Activated T-cell treated with anti-CD3 and anti-CD28 coated beads, Interleukin-2, amount 50 U/mL, for 24 hours (primary cell): ENCODE measurements at regions not wholly inside any gene's neighbourhood (a gene's known extent, or its start where the extent isn't known, plus 50 kb on each side); places are given as distances from the start of the nearest gene placed in this dataset.
"Not testable (repeated sequence)": the region's sequence is repeated elsewhere in the genome, so short reads cannot be mapped to it uniquely, and the experiment has no call there.

ENCODE experiments used
- DNase-seq: peaks from one replicate; pipeline ENCODE4 v3.0.0-alpha.2; 2020
- H3K27ac Mint-ChIP-seq: 2 replicates; pipeline ENCODE4 v1.8.0; 2020; ENCODE audit warnings: mild to moderate bottlenecking, mixed read lengths
- H3K27me3 Mint-ChIP-seq: 2 replicates; pipeline ENCODE4 v1.8.0; 2020; ENCODE audit warnings: mixed read lengths
- H3K36me3 Mint-ChIP-seq: 2 replicates; pipeline ENCODE4 v1.8.0; 2020; ENCODE audit warnings: low read depth, mixed read lengths
- H3K4me1 Mint-ChIP-seq: 2 replicates; pipeline ENCODE4 v1.8.0; 2020; ENCODE audit warnings: low read depth, mixed read lengths
- H3K4me3 Mint-ChIP-seq: 2 replicates; pipeline ENCODE4 v1.8.0; 2020; ENCODE audit warnings: mild to moderate bottlenecking, moderate library complexity, mixed read lengths
- H3K9me3 Mint-ChIP-seq: 2 replicates; pipeline ENCODE4 v1.8.0; 2020; ENCODE audit warnings: mixed read lengths

- DNase-seq, result no peak
- Mint-ChIP-seq H3K27me3 (no peaks in the 10 kb centered on the region), H3K4me1 (no peaks in the 10 kb centered on the region), H3K9me3 (no peaks in the 10 kb centered on the region), H3K36me3 (no peaks in the 10 kb centered on the region), H3K27ac (no peak overlapping the region), H3K4me3 (no peak overlapping the region)
These were observed 351.9 kb upstream of the TNC start for GRCh38 chr9:115469841-115470240.

- H3K36me3 Mint-ChIP-seq, DNase-seq, H3K27me3 Mint-ChIP-seq, H3K9me3 Mint-ChIP-seq, H3K27ac Mint-ChIP-seq, H3K4me3 Mint-ChIP-seq, H3K4me1 Mint-ChIP-seq: not testable (repeated sequence)
These were observed 355.1 kb upstream of the TNC start for GRCh38 chr9:115473032-115473431.

GRCh38 chr9:115481769-115482168, 363.8 kb upstream of the TNC start:
- DNase-seq, result no peak
- Mint-ChIP-seq H3K27ac (no peak overlapping the region), H3K4me1 (no peaks in the 10 kb centered on the region), H3K27me3 (peaks cover 2% of the 10 kb centered on the region), H3K9me3 (no peaks in the 10 kb centered on the region), H3K36me3 (no peaks in the 10 kb centered on the region), H3K4me3 (no peak overlapping the region)

- Mint-ChIP-seq H3K4me1 (no peaks in the 10 kb centered on the region), H3K36me3 (no peaks in the 10 kb centered on the region), H3K9me3 (no peaks in the 10 kb centered on the region), H3K4me3 (no peak overlapping the region), H3K27ac (no peak overlapping the region), H3K27me3 (peaks cover 2% of the 10 kb centered on the region)
- DNase-seq, result no peak
These were observed 364.8 kb upstream of the TNC start for GRCh38 chr9:115482747-115483146.

- Mint-ChIP-seq H3K36me3 (no peaks in the 10 kb centered on the region), H3K27me3 (peaks cover 39% of the 10 kb centered on the region), H3K4me1 (no peaks in the 10 kb centered on the region), H3K4me3 (no peak overlapping the region), H3K9me3 (no peaks in the 10 kb centered on the region), H3K27ac (no peak overlapping the region)
- no peak for DNase-seq
These were observed 374.9 kb upstream of the TNC start for GRCh38 chr9:115492869-115493268.

- Mint-ChIP-seq H3K9me3 (no peaks in the 10 kb centered on the region), H3K36me3 (no peaks in the 10 kb centered on the region), H3K27me3 (peaks cover 38% of the 10 kb centered on the region), H3K27ac (no peak overlapping the region), H3K4me3 (no peak overlapping the region), H3K4me1 (no peaks in the 10 kb centered on the region)
- no peak for DNase-seq
These were observed 376.4 kb upstream of the TNC start for GRCh38 chr9:115494393-115494792.

- no peak overlapping the region for H3K4me3 Mint-ChIP-seq
- H3K4me1 Mint-ChIP-seq, result no peaks in the 10 kb centered on the region
- H3K9me3 Mint-ChIP-seq, result no peaks in the 10 kb centered on the region
- no peaks in the 10 kb centered on the region for H3K36me3 Mint-ChIP-seq
- H3K27me3 Mint-ChIP-seq, result peaks cover 37% of the 10 kb centered on the region
- no peak for DNase-seq
- no peak overlapping the region for H3K27ac Mint-ChIP-seq
These were observed 377.2 kb upstream of the TNC start for GRCh38 chr9:115495052-115495635.

- H3K4me3 Mint-ChIP-seq, result no peak overlapping the region
- DNase-seq, result no peak
- H3K36me3 Mint-ChIP-seq, result no peaks in the 10 kb centered on the region
- H3K4me1 Mint-ChIP-seq, result no peaks in the 10 kb centered on the region
- peaks cover 43% of the 10 kb centered on the region for H3K27me3 Mint-ChIP-seq
- no peaks in the 10 kb centered on the region for H3K9me3 Mint-ChIP-seq
- H3K27ac Mint-ChIP-seq, result no peak overlapping the region
These were observed 377.9 kb upstream of the TNC start for GRCh38 chr9:115495836-115496235.

- Mint-ChIP-seq H3K4me3 (no peak overlapping the region), H3K4me1 (no peaks in the 10 kb centered on the region), H3K27me3 (peaks cover 35% of the 10 kb centered on the region), H3K36me3 (no peaks in the 10 kb centered on the region), H3K9me3 (no peaks in the 10 kb centered on the region), H3K27ac (no peak overlapping the region)
- no peak for DNase-seq
These were observed 380.3 kb upstream of the TNC start for GRCh38 chr9:115498303-115498702.

- Mint-ChIP-seq H3K27ac (no peak overlapping the region), H3K4me3 (no peak overlapping the region), H3K36me3 (no peaks in the 10 kb centered on the region), H3K9me3 (no peaks in the 10 kb centered on the region), H3K4me1 (no peaks in the 10 kb centered on the region), H3K27me3 (peaks cover 12% of the 10 kb centered on the region)
- no peak for DNase-seq
These were observed 389.2 kb upstream of the TNC start for GRCh38 chr9:115507148-115507547.

GRCh38 chr9:115513148-115513547, 395.2 kb upstream of the TNC start:
- Mint-ChIP-seq H3K36me3 (no peaks in the 10 kb centered on the region), H3K27ac (no peak overlapping the region), H3K27me3 (peaks cover 6% of the 10 kb centered on the region), H3K9me3 (no peaks in the 10 kb centered on the region), H3K4me3 (no peak overlapping the region), H3K4me1 (no peaks in the 10 kb centered on the region)
- no peak for DNase-seq

- Mint-ChIP-seq H3K4me3 (no peak overlapping the region), H3K27me3 (peaks cover 2% of the 10 kb centered on the region), H3K27ac (no peak overlapping the region), H3K36me3 (no peaks in the 10 kb centered on the region), H3K9me3 (no peaks in the 10 kb centered on the region), H3K4me1 (no peaks in the 10 kb centered on the region)
- DNase-seq, result no peak
These were observed 396.5 kb upstream of the TNC start for GRCh38 chr9:115514454-115514853.

GRCh38 chr9:115517335-115518075, 399.5 kb upstream of the TNC start:
- no peaks in the 10 kb centered on the region for H3K36me3 Mint-ChIP-seq
- H3K9me3 Mint-ChIP-seq, result no peaks in the 10 kb centered on the region
- no peak for DNase-seq
- H3K4me1 Mint-ChIP-seq, result no peaks in the 10 kb centered on the region
- H3K27me3 Mint-ChIP-seq, result no peaks in the 10 kb centered on the region
- no peak overlapping the region for H3K27ac Mint-ChIP-seq
- H3K4me3 Mint-ChIP-seq, result no peak overlapping the region

- Mint-ChIP-seq H3K4me1 (no peaks in the 10 kb centered on the region), H3K27ac (no peak overlapping the region), H3K36me3 (no peaks in the 10 kb centered on the region), H3K9me3 (no peaks in the 10 kb centered on the region), H3K4me3 (no peak overlapping the region), H3K27me3 (peaks cover 14% of the 10 kb centered on the region)
- no peak for DNase-seq
These were observed 402.7 kb upstream of the TNC start for GRCh38 chr9:115520646-115521045.

GRCh38 chr9:115522912-115523311, 405.0 kb upstream of the TNC start:
- no peak overlapping the region for H3K27ac Mint-ChIP-seq
- H3K4me1 Mint-ChIP-seq, result no peaks in the 10 kb centered on the region
- no peaks in the 10 kb centered on the region for H3K9me3 Mint-ChIP-seq
- no peak for DNase-seq
- peaks cover 16% of the 10 kb centered on the region for H3K27me3 Mint-ChIP-seq
- no peak overlapping the region for H3K4me3 Mint-ChIP-seq
- H3K36me3 Mint-ChIP-seq, result no peaks in the 10 kb centered on the region
